ENCODE measurements at regions not wholly inside any gene's neighbourhood (a gene's known extent, or its start where the extent isn't known, plus 50 kb on each side); places are given as distances from the start of the nearest gene placed in this dataset.

DNA sequence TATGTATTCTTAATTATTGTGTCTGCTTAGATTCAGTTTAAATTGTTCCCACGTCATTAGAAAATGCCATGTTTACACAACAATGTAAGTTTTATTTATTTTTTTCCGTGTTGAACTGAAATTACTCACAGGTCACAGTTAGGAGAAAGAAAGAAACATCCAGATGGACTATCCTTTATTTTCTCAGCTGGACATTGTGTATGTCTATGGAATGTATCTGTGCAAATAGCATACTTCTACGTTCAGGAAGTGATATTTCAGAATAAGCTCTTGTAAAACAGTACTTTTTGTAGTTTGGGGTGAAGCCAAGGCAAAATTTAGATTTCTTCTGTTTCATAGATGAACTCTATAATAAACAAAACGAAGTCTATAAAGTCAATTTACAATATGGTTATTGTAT, 249.0 kb upstream of the ZNF608 start:
- ATAC-seq (no peak), FAIRE-seq (no peak), DNase-seq (ENCODE audit: low read depth, low spot score) (no peak)
- no TSS peak for BruUV-seq (replicated peaks)
- Histone ChIP-seq H3K27ac (ENCODE audit: control insufficient read depth, insufficient read depth) (no peak overlapping the region), H3K27me3 (replicated peaks in 1 of 2; ENCODE audit: control insufficient read depth in 2 of 2, insufficient read depth in 2 of 2, low read length in 1 of 2) (no peaks in the 10 kb centered on the region), H3K4me1 (ENCODE audit: control insufficient read depth, insufficient read depth, low read length) (no peaks in the 10 kb centered on the region), H3K4me2 (ENCODE audit: control insufficient read depth, insufficient read depth) (no peak overlapping the region), H3K36me3 (ENCODE audit: control insufficient read depth in 2 of 2, insufficient read depth in 2 of 2, low read length in 1 of 2) (no peaks in the 10 kb centered on the region), H4K20me1 (ENCODE audit: control insufficient read depth, insufficient read depth) (no peaks in the 10 kb centered on the region), H3K4me3 (no peak overlapping the region), H3K9ac (ENCODE audit: control insufficient read depth, insufficient read depth, low read length) (no peak overlapping the region), H2AFZ (ENCODE audit: control insufficient read depth, low read depth, low read length) (no peak overlapping the region), H3K79me2 (ENCODE audit: control insufficient read depth, insufficient read depth, low read length) (no peaks in the 10 kb centered on the region), H3K9me3 (replicated peaks; ENCODE audit: control insufficient read depth, insufficient read depth, low read length) (no peaks in the 10 kb centered on the region)
- ChIA-PET SMC1A (ENCODE audit: uncharacterized antibody, unreplicated experiment) (interaction anchor here (1.0 to 1.7 kb wide), 4 partner anchors 16 to 347 kb away, joined by 3 to 4 read pairs (median 4); no protein-coding TSS in a partner anchor), CTCF (interaction anchor here (0.7 to 1.7 kb wide), 2 partner anchors 9 to 39 kb away, joined by 3 to 4 read pairs; no protein-coding TSS in a partner anchor), POLR2A (interaction anchor here (1.4 kb wide), 1 partner anchor 15 kb away, joined by 4 read pairs; no protein-coding TSS in a partner anchor), RAD21 (ENCODE audit: unreplicated experiment) (no interaction called here)
- WGBS (ENCODE audit: insufficient coverage, insufficient replicate concordance, low lambda C conversion rate, missing lambda C conversion rate) = 90% methylated on average over 4 of the region's 4 CpGs
- in situ Hi-C loops (cut with MboI) (no loop called here), intact Hi-C loops (cut with micrococcal nuclease; ENCODE audit: unreplicated experiment) (no loop called here)
- no peak for TF ChIP-seq YBX1 (IDR thresholded peaks at IDR 0.05)
- no peak for TF ChIP-seq NFIC (IDR thresholded peaks at IDR 0.05; ENCODE audit: low read depth, low read length)
- TF ChIP-seq ETV6 (conservative IDR thresholded peaks at IDR 0.05 in 1 of 2, IDR thresholded peaks at IDR 0.05 in 1 of 2; ENCODE audit: borderline replicate concordance in 1 of 2, low read depth in 1 of 2) = no peak
- TF ChIP-seq, protein P1, sequence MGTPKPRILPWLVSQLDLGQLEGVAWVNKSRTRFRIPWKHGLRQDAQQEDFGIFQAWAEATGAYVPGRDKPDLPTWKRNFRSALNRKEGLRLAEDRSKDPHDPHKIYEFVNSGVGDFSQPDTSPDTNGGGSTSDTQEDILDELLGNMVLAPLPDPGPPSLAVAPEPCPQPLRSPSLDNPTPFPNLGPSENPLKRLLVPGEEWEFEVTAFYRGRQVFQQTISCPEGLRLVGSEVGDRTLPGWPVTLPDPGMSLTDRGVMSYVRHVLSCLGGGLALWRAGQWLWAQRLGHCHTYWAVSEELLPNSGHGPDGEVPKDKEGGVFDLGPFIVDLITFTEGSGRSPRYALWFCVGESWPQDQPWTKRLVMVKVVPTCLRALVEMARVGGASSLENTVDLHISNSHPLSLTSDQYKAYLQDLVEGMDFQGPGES (IDR thresholded peaks at IDR 0.05) = no peak
- TF ChIP-seq, protein P2, sequence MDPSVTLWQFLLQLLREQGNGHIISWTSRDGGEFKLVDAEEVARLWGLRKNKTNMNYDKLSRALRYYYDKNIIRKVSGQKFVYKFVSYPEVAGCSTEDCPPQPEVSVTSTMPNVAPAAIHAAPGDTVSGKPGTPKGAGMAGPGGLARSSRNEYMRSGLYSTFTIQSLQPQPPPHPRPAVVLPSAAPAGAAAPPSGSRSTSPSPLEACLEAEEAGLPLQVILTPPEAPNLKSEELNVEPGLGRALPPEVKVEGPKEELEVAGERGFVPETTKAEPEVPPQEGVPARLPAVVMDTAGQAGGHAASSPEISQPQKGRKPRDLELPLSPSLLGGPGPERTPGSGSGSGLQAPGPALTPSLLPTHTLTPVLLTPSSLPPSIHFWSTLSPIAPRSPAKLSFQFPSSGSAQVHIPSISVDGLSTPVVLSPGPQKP (IDR thresholded peaks at IDR 0.05; ENCODE audit: low read depth, low read length) = no peak
- TF ChIP-seq POLR2A (IDR thresholded peaks at IDR 0.05; ENCODE audit: low read depth, low read length) = no peak
- TF ChIP-seq RB1 (IDR thresholded peaks at IDR 0.05; ENCODE audit: borderline replicate concordance) = no peak
- no peak for TF ChIP-seq EZH2 (IDR thresholded peaks at IDR 0.05; ENCODE audit: borderline replicate concordance, control insufficient read depth, low read depth, low read length)
- no peak for TF ChIP-seq EED (IDR thresholded peaks at IDR 0.05; ENCODE audit: low read depth)

All from GM12878 (cell line).